NCI-H82 treated with DMSO at 0.1 percent for 48 hours (cell line): ENCODE measurements at regions not wholly inside any gene's neighbourhood (a gene's known extent, or its start where the extent isn't known, plus 50 kb on each side); places are given as distances from the start of the nearest gene placed in this dataset.
"Not testable (repeated sequence)": the region's sequence is repeated elsewhere in the genome, so short reads cannot be mapped to it uniquely, and the experiment has no call there.

ENCODE experiments used
- DNase-seq: peaks from one replicate; lab custom pipeline; 2025; ENCODE audit not compliant: unreplicated experiment; lab: John Stamatoyannopoulos, UW

DNA sequence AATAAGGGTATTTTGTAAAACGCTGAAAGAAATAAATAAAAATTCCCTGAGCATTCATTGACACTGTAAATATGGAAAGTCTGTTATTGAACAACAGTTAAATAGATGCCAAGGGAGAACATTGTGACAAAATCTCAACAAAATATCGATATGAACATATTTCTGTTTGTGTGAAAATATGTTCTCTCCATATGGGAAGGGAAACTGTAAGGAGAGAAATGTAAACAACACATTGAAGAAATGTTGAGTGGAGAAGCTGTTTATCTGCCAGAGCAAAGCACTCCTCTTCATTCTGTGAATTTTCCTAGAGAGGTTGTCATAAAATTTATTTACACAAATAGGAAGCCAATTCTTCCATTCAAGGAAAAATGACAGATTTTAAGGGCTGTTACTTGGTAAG, 57.1 kb upstream of the EOMES start:
- DNase-seq: no peak

DNA sequence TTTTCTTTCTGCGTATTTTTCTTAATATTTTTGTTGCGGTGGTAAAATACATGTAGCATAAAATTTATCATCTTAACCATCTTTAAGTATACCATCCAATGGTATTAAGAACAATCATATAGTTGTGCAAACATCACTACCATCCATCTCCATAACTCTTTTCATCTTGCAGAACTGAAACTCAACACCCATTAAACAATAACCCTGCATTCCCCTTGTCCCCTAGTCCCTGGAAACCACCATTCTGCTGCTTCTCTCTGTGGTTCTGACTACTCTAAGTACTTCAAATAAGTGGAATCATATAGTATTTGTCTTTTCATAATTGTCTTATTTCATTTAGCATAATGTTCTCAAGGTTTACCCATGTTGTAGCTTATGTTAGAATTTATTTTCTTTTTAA, 67.3 kb upstream of the EOMES start:
- no peak for DNase-seq

DNA sequence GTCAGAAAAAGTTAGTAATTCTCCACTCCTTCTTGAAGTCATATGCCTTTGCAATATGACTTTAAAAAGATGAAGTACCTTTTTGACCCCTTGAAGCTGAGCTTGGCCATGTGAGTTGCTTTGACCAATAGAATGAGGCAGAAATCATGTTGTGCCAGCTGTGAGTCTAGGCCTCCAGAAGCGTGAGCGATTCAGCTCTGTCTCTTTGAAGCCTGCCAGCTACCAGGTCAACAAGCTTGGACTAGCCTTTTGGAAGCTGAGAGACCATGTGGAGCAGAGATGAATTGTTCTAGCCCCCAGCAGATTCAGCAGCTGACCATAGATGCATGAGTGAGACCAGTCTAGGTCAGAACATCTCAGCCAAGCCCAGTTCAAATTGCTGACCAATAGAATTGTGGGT, 69.8 kb upstream of the EOMES start:
- no peak for DNase-seq

DNA sequence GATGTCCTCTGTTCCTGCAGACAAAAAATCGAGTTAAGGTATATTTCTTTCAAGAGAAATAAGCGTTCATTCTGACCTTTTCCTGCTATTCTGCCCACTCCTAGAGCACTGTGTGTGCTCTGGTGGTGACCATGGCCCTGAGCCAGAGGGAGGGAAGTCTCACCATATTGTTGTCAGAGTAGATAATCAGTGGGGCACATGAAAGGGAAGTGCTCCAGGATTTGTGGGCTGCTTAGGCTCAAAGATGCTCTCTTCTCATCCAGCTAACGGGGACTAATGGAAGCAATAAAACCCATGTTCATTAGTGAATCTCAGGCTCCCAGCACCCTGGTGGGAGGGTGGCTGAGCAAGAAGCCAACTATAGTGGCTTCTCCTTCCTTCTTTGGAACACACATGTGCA, 70.7 kb upstream of the EOMES start:
- no peak for DNase-seq

DNA sequence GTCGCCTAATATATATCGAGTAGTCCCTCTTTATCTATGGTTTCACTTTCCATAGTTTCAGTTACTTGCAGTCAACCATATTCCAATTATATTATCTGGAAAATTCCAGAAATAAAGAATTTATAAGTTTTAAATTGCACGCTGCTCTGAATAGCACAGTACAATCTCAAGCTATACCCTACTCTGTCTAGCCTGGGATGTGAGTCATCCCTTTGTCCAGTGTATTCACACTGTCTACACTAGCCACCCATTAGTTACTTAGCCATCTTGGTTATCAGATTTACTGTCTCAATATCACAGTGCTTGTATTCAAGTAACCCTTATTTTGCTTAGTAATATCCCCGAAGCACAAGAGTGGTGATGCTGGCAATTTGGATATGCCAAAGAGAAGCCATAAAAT, 72.1 kb upstream of the EOMES start:
- no peak for DNase-seq

GRCh38 chr3:27796365-27796875, 74.3 kb upstream of the EOMES start:
- DNase-seq: no peak

DNA sequence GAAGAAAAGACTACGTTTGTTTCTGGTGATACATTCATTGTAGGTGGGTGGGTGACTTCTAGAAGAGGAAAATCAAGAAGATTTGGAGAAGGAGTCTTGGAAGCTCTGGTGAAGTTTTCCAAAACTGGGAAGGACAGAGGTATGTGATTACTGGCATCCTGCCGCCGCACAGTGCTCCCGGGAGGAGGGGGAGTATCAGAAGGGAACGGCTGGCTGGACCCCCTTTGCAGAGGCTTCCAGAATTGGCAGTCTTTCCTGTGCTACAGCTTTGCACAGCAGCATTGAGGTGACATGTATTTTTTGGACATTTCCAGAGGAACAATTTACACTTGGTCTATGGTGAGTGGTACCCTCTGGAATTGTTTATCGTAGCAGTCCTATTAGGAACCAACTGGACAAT, 75.7 kb upstream of the EOMES start:
- no peak for DNase-seq

GRCh38 chr3:27800261-27800660, 78.1 kb upstream of the EOMES start:
- no peak for DNase-seq

DNA sequence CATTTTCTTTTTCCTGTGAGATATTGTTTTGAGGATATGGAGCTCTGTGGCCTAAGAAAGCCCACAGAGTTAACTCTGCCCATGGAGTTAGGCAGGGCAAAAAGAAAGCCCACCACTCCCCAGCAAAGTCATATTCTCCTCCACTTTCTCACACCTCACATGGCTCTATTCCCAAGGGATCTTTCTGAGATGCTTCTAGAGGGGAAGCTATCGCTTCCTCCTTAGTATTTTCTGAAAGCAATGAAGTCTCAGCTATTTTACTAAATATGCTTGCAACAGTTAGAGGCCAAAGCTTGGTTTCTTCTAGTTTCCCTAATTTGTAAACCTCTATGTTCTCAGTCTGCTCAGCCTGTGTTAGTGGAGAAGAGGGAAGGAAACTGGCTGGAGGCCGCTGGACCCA, 80.3 kb upstream of the EOMES start:
- DNase-seq: no peak

DNA sequence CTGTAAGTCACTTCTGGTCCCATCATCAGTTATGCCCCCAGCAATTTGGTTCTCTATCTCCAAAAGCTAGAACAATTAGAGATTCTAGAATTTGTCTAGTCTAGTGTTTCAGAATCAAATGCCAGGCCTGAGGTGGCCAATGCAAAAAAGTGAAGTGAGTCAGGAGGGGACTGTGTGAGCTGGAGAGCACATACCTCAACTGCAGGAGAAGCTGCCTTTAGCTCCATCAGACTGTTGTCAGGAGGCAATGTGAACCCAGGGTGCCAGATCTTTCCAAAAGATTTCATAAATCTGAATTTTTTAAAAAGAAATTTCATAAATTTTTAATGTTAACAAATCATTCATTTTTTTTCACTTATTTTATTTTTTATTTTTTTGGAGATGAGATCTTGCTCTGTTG, 80.7 kb upstream of the EOMES start:
- DNase-seq: no peak

DNA sequence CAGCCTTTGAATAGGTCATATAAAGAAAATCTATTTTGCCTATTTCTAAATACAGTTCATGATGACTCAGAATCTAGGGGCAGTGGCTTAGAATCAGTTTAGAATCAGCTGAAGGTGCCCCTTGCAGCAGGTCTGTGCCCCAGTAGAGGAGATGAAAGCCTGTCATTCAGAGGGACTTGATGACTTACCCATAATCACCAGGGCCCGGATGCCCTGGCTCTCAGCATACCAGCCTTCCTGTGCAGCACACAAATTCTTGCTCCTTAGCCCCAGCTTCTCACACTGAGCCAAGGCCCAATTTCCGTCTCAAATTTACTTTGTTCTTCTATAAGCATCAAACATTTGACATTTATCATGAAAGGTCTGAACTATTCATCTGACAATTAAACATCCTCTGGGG, 83.2 kb upstream of the EOMES start:
- no peak for DNase-seq

DNA sequence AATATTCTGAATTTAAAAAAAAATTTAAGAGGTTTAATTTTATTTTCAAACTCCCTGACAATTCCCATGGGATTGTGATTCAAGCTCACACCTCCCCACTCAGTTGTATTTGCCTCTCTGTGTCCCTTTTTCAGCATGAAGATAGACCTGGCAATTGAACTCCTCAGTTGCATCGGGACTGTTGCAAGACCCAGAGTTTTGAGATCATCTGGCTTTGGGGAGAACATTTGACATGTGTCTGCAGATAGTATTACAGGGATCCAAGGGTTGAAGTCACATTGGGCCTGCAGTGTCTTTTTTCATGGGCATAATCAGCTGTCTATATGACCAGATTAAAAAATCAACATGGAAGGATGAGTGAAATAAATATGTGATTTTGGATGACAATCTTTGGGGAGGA, 91.1 kb upstream of the EOMES start:
- DNase-seq: no peak

DNA sequence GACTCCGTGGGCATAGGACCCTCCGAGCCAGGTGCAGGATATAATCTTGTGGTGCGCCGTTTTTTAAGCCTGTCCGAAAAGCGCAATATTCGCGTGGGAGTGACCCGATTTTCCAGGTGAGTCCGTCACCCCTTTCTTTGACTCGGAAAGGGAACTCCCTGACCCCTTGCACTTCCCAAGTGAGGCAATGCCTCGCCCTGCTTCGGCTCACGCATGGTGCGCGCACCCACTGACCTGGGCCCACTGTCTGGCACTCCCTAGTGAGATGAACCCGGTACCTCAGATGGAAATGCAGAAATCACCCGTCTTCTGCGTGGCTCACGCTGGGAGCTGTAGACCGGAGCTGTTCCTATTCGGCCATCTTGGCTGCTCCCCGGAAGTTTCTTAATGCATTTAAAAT, 99.5 kb upstream of the EOMES start:
- not testable (repeated sequence) for DNase-seq

- DNase-seq: no peak
Measured at GRCh38 chr3:27824312-27825200, 102.4 kb upstream of the EOMES start.

DNA sequence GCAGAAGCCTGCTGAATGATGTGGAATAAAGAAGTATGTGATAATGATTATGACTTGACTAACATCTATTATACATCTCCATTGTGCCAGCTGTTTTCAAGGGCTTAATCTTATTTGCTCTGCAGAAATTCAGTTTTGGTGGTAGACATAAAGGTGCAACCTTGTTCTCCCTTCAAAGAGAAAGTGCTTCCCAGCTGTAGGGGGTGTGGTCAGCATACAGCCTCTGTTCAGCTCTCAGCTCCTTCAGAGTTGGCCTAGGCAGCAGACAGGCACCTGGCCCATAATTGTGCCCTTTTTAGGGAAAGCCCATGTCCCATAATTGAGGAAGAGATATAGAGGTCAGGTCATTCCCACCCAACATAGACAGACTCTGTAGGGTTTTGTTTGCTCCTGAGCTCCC, 104.3 kb upstream of the EOMES start:
- no peak for DNase-seq

GRCh38 chr3:27827041-27827440, 104.9 kb upstream of the EOMES start:
- no peak for DNase-seq

DNA sequence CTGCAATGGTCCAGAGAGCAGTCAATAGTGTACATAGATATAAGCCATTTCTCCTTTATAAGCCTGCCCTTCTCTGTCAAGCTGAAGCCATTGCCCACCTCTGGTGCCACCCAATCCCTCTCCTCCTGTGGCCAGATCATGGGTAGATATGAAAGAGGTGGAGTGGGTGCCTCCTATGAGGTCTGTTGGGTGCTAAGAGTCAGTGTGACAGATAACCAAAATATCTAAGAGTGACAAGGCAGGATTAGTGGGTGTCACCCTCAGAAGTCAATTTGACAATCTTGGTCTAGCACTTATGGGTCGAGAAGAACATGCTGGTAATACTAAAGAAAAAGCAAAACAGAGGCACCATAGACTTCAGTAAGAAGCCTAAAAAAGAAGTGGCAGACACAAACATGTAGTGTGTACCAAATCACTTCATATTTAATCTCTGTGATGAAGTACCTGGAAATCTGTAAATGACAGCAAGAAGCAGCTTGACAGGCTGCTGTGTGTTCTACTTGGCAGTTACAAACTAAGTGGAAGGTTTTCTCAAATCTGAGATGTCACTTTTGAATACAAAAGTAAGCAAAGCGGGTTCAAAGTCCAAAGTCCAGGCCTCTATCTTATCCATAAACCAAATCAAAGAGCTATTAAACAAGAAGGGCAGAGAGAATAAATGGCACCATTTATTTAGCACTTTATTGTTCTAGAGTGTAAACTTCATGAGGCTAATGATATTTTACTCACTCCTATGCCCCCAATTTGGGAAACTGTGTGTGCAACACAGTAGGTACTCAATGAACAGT, 118.9 kb upstream of the EOMES start:
- no peak for DNase-seq

GRCh38 chr3:27844052-27844675, 122.0 kb upstream of the EOMES start:
- no peak for DNase-seq

DNA sequence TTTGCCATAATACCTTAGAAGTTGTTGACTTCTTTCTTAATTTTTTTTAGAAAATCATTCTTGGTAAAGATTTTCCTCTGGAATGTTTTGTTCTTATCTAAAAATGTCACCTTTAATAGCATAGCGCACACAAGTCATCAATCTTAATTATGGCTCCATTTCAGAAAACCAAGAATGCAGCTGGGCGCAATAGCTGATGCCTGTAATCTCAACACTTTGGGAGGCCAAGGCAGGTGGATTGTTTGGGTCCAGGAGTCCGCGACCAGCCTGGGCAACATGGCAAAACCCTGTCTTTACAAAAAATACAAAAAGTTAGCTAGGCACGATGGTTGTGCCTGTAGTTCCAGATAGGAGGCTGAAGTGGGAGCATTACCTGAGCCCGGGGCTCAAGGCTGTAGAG, 125.6 kb upstream of the EOMES start:
- no peak for DNase-seq

DNA sequence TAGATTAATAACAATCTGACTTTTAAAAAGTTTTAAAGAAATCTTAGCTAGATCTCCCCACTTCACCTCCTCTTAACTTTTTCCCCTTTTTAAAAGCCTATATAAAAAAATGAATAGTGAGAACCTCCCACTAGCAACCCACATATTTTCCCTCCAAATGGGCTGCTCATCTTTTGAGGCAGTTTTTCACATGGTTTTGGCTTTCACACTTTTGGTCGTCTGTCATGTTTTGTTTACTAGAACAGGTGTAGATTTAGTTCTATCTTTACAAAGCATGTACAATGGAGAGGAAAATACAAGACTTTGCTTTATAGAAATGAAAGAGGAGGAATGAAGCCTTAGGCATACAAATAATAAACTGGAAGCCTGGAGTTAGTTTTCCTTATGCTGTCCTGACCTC, 126.7 kb upstream of the EOMES start:
- no peak for DNase-seq

DNA sequence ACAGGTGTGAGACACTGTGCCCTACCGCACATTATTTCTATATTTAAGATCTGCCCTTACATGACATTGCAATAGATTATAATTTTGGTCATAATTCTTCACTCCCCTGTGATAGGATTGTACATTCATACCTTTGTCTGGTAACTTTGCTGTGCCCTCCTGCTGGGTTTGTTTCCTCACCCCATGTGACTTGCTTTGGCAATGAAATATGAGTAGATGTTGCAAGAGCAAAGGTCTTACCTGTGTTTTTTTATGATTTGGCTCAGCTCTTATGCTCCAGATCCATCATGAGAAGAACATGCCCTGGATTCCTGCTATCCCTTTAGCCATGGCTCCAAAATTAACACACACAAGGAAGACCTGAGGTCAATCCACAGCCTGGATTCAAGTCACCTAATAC, 137.7 kb upstream of the EOMES start:
- DNase-seq: no peak
